Activated CD8-positive, alpha-beta memory T cell treated with anti-CD3 and anti-CD28 coated beads, Interleukin-2, amount 10 ng/mL, durations not matched to agents 7 days and 5 days (primary cell): ENCODE measurements at regions not wholly inside any gene's neighbourhood (a gene's known extent, or its start where the extent isn't known, plus 50 kb on each side); places are given as distances from the start of the nearest gene placed in this dataset.
"Not testable (repeated sequence)": the region's sequence is repeated elsewhere in the genome, so short reads cannot be mapped to it uniquely, and the experiment has no call there.

Experiments used
- ATAC-seq: fragments of 150-1000 bp; cut with Tn5 transposase; one replicate; pipeline ENCODE4 v1.10.0; 2021; ENCODE audit warnings: moderate library complexity
- CTCF ChIA-PET: fragments of 350-600 bp; sonication (Branson Sonifier 250); formaldehyde crosslinking; loops from one replicate; lab custom pipeline; 2021; ENCODE audit warnings: antibody characterized with exemption; lab: Charles Lee
- DNase-seq: peaks from one replicate; pipeline ENCODE4 v3.0.0-alpha.2; 2020
- H3K27ac Mint-ChIP-seq: one replicate; pipeline ENCODE4 v1.8.0; 2021; ENCODE audit warnings: mild to moderate bottlenecking, mixed read lengths
- H3K27me3 Mint-ChIP-seq: one replicate; pipeline ENCODE4 v1.8.0; 2021; ENCODE audit warnings: mixed read lengths
- H3K36me3 Mint-ChIP-seq: one replicate; pipeline ENCODE4 v1.8.0; 2021; ENCODE audit warnings: mild to moderate bottlenecking, mixed read lengths
- H3K4me1 Mint-ChIP-seq: one replicate; pipeline ENCODE4 v1.8.0; 2021; ENCODE audit warnings: mixed read lengths
- H3K4me3 Mint-ChIP-seq: one replicate; pipeline ENCODE4 v1.8.0; 2021; ENCODE audit warnings: mild to moderate bottlenecking, moderate library complexity, mixed read lengths
- H3K9me3 Mint-ChIP-seq: one replicate; pipeline ENCODE4 v1.8.0; 2022; ENCODE audit warnings: low read depth, mixed read lengths

- Mint-ChIP-seq H3K36me3 (no peaks in the 10 kb centered on the region), H3K9me3 (no peaks in the 10 kb centered on the region)
- CTCF ChIA-PET = no interaction called here
Observed at GRCh38 chr1:115164940-115165705, 75.8 kb upstream of the TSPAN2 start.

GRCh38 chr1:115164484-115164883 is 75.2 kb upstream of the TSPAN2 start:
- H3K9me3 Mint-ChIP-seq = no peaks in the 10 kb centered on the region
- ATAC-seq (no peak), DNase-seq (no peak)
- no peak overlapping the region for H3K4me3 Mint-ChIP-seq
- no peaks in the 10 kb centered on the region for H3K36me3 Mint-ChIP-seq
- peaks cover 9% of the 10 kb centered on the region for H3K4me1 Mint-ChIP-seq
- no peak overlapping the region for H3K27ac Mint-ChIP-seq
- CTCF ChIA-PET = no interaction called here
- H3K27me3 Mint-ChIP-seq = peaks cover 35% of the 10 kb centered on the region

More at GRCh38 chr1:115164940-115165705, 75.8 kb upstream of the TSPAN2 start:
- DNase-seq (no peak), ATAC-seq (no peak)
- Mint-ChIP-seq H3K4me3 (no peak overlapping the region), H3K4me1 (peaks cover 9% of the 10 kb centered on the region), H3K27ac (no peak overlapping the region), H3K27me3 (peaks cover 39% of the 10 kb centered on the region)

GRCh38 chr1:115160728-115161127 is 71.4 kb upstream of the TSPAN2 start:
- DNase-seq = no peak
- CTCF ChIA-PET = no interaction called here

GRCh38 chr1:115159958-115160357 is 70.7 kb upstream of the TSPAN2 start:
- ATAC-seq = no peak
- Mint-ChIP-seq H3K36me3 (no peaks in the 10 kb centered on the region), H3K4me3 (no peak overlapping the region), H3K27me3 (peaks cover 20% of the 10 kb centered on the region), H3K27ac (no peak overlapping the region), H3K4me1 (peaks cover 5% of the 10 kb centered on the region), H3K9me3 (no peaks in the 10 kb centered on the region)
- no peak for DNase-seq
- CTCF ChIA-PET = no interaction called here

More at GRCh38 chr1:115160728-115161127, 71.4 kb upstream of the TSPAN2 start:
- no peak overlapping the region for H3K4me3 Mint-ChIP-seq
- peaks cover 9% of the 10 kb centered on the region for H3K4me1 Mint-ChIP-seq
- H3K9me3 Mint-ChIP-seq = no peaks in the 10 kb centered on the region
- peaks cover 24% of the 10 kb centered on the region for H3K27me3 Mint-ChIP-seq
- ATAC-seq = no peak
- no peak overlapping the region for H3K27ac Mint-ChIP-seq
- no peaks in the 10 kb centered on the region for H3K36me3 Mint-ChIP-seq

- no peak for ATAC-seq
- Mint-ChIP-seq H3K36me3 (no peaks in the 10 kb centered on the region), H3K4me3 (no peak overlapping the region), H3K9me3 (no peaks in the 10 kb centered on the region), H3K27me3 (peaks cover 10% of the 10 kb centered on the region), H3K4me1 (no peaks in the 10 kb centered on the region), H3K27ac (no peak overlapping the region)
- CTCF ChIA-PET = no interaction called here
- DNase-seq = no peak
Observed at GRCh38 chr1:115158181-115158580, 68.9 kb upstream of the TSPAN2 start.

- no peaks in the 10 kb centered on the region for H3K36me3 Mint-ChIP-seq
- H3K27me3 Mint-ChIP-seq = peaks cover 4% of the 10 kb centered on the region
- no peaks in the 10 kb centered on the region for H3K4me1 Mint-ChIP-seq
- H3K4me3 Mint-ChIP-seq = no peak overlapping the region
- H3K9me3 Mint-ChIP-seq = no peaks in the 10 kb centered on the region
- no peak overlapping the region for H3K27ac Mint-ChIP-seq
- ATAC-seq = no peak
- CTCF ChIA-PET = no interaction called here
- no peak for DNase-seq
Observed at GRCh38 chr1:115156826-115157468, 67.6 kb upstream of the TSPAN2 start.

- H3K27ac Mint-ChIP-seq = no peak overlapping the region
- no peaks in the 10 kb centered on the region for H3K36me3 Mint-ChIP-seq
- no peaks in the 10 kb centered on the region for H3K4me1 Mint-ChIP-seq
- no peak for DNase-seq
- CTCF ChIA-PET = no interaction called here
- no peak for ATAC-seq
- peaks cover 2% of the 10 kb centered on the region for H3K27me3 Mint-ChIP-seq
- H3K9me3 Mint-ChIP-seq = no peaks in the 10 kb centered on the region
- H3K4me3 Mint-ChIP-seq = no peak overlapping the region
Observed at GRCh38 chr1:115153966-115154557, 64.8 kb upstream of the TSPAN2 start.

GRCh38 chr1:115147928-115148327 is 58.6 kb upstream of the TSPAN2 start:
- H3K4me1 Mint-ChIP-seq, DNase-seq, CTCF ChIA-PET, H3K27ac Mint-ChIP-seq, H3K4me3 Mint-ChIP-seq, H3K9me3 Mint-ChIP-seq, ATAC-seq, H3K36me3 Mint-ChIP-seq: not testable (repeated sequence)
- H3K27me3 Mint-ChIP-seq = peaks cover 36% of the 10 kb centered on the region

- no peaks in the 10 kb centered on the region for H3K9me3 Mint-ChIP-seq
- no peak for ATAC-seq
- H3K4me1 Mint-ChIP-seq = peaks cover 2% of the 10 kb centered on the region
- H3K27me3 Mint-ChIP-seq = peaks cover 45% of the 10 kb centered on the region
- no peak for DNase-seq
- H3K27ac Mint-ChIP-seq = no peak overlapping the region
- no peak overlapping the region for H3K4me3 Mint-ChIP-seq
- no peaks in the 10 kb centered on the region for H3K36me3 Mint-ChIP-seq
- CTCF ChIA-PET = no interaction called here
Observed at GRCh38 chr1:115145226-115145625, 55.9 kb upstream of the TSPAN2 start.

GRCh38 chr1:115144176-115144575 is 54.9 kb upstream of the TSPAN2 start:
- CTCF ChIA-PET = no interaction called here
- ATAC-seq (no peak), DNase-seq (no peak)
- H3K9me3 Mint-ChIP-seq = no peaks in the 10 kb centered on the region
- H3K36me3 Mint-ChIP-seq = no peaks in the 10 kb centered on the region
- peaks cover 2% of the 10 kb centered on the region for H3K4me1 Mint-ChIP-seq
- H3K27me3 Mint-ChIP-seq = peaks cover 50% of the 10 kb centered on the region
- H3K4me3 Mint-ChIP-seq = no peak overlapping the region
- no peak overlapping the region for H3K27ac Mint-ChIP-seq

GRCh38 chr1:115142616-115143015 is 53.3 kb upstream of the TSPAN2 start:
- no peak overlapping the region for H3K4me3 Mint-ChIP-seq
- peaks cover 4% of the 10 kb centered on the region for H3K4me1 Mint-ChIP-seq
- H3K27me3 Mint-ChIP-seq = peaks cover 45% of the 10 kb centered on the region
- no peak for DNase-seq
- CTCF ChIA-PET = interaction anchor here (1.2 to 3.5 kb wide), 4 partner anchors 326 to 564 kb away, joined by 3 to 13 read pairs (median 6); no protein-coding TSS in a partner anchor
- no peak for ATAC-seq
- H3K27ac Mint-ChIP-seq = no peak overlapping the region
- H3K36me3 Mint-ChIP-seq = no peaks in the 10 kb centered on the region
- no peaks in the 10 kb centered on the region for H3K9me3 Mint-ChIP-seq

- no peaks in the 10 kb centered on the region for H3K36me3 Mint-ChIP-seq
- H3K4me1 Mint-ChIP-seq = peaks cover 3% of the 10 kb centered on the region
- peaks cover 31% of the 10 kb centered on the region for H3K27me3 Mint-ChIP-seq
- CTCF ChIA-PET = interaction anchor here (2.7 to 3.5 kb wide), 2 partner anchors 328 to 454 kb away, joined by 10 to 13 read pairs; no protein-coding TSS in a partner anchor
- no peaks in the 10 kb centered on the region for H3K9me3 Mint-ChIP-seq
- ATAC-seq (no peak), DNase-seq (no peak)
- no peak overlapping the region for H3K27ac Mint-ChIP-seq
- no peak overlapping the region for H3K4me3 Mint-ChIP-seq
Observed at GRCh38 chr1:115141145-115141454, 51.8 kb upstream of the TSPAN2 start.

GRCh38 chr1:115140442-115141144 is 51.3 kb upstream of the TSPAN2 start:
- DNase-seq = no peak

More at GRCh38 chr1:115140442-115141144, 51.3 kb upstream of the TSPAN2 start:
- Mint-ChIP-seq H3K4me3 (no peak overlapping the region), H3K27me3 (peaks cover 26% of the 10 kb centered on the region), H3K27ac (no peak overlapping the region), H3K36me3 (no peaks in the 10 kb centered on the region), H3K4me1 (peaks cover 3% of the 10 kb centered on the region), H3K9me3 (no peaks in the 10 kb centered on the region)
- CTCF ChIA-PET = interaction anchor here (2.7 to 3.5 kb wide), 2 partner anchors 329 to 454 kb away, joined by 10 to 13 read pairs; no protein-coding TSS in a partner anchor
- no peak for ATAC-seq
